HUES6 (cell line): ENCODE measurements at regions not wholly inside any gene's neighbourhood (a gene's known extent, or its start where the extent isn't known, plus 50 kb on each side); places are given as distances from the start of the nearest gene placed in this dataset.

Experiments
- H3K27ac ChIP-seq: 2 replicates; pipeline ENCODE4 v1.7.0; 2013; ENCODE audit warnings: low read depth, mild to moderate bottlenecking, low read length, inconsistent platforms
- H3K27me3 ChIP-seq: 2 replicates; pipeline ENCODE4 v1.6.1; 2013; ENCODE audit warnings: low read length; ENCODE audit not compliant: control insufficient read depth, insufficient read depth
- H3K36me3 ChIP-seq: 2 replicates; pipeline ENCODE4 v1.6.1; 2013; ENCODE audit warnings: low read length; ENCODE audit not compliant: control insufficient read depth, insufficient read depth
- H3K4me1 ChIP-seq: 2 replicates; pipeline ENCODE4 v1.6.1; 2013; ENCODE audit warnings: low read length; ENCODE audit not compliant: control insufficient read depth, insufficient read depth
- H3K4me3 ChIP-seq: 2 replicates; pipeline ENCODE4 v1.5.1; 2013; ENCODE audit warnings: low read depth, low read length
- H3K9ac ChIP-seq: one replicate; pipeline ENCODE4 v1.6.1; 2013; ENCODE audit warnings: mild to moderate bottlenecking, low read length
- H3K9me3 ChIP-seq: 2 replicates; pipeline ENCODE4 v1.6.1; 2013; ENCODE audit warnings: low read depth, low read length; ENCODE audit not compliant: control insufficient read depth, insufficient read depth

DNA sequence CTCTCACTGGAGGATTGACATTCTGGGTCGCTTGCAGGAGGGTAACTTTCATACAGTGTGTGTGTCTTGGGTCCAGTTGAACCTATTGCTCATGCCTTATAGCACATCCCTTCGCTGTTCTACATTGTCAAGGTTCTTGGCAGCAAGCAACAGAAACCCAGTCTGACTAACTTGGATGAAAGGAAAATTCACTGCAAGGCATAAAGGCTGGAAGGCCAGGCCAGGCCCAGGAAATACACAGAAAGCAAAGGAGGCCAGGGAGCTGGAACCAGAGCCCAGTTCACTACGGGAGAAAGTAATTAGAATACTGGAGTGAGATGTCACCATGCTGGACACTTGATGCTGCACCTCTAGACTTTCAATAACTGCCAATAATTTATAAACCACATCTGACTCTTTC lies 353.8 kb upstream of the GATB start:
- H3K9me3 ChIP-seq: no peaks in the 10 kb centered on the region
- no peaks in the 10 kb centered on the region for H3K36me3 ChIP-seq
- no peak overlapping the region for H3K9ac ChIP-seq
- H3K27ac ChIP-seq: no peak overlapping the region
- H3K4me1 ChIP-seq: no peaks in the 10 kb centered on the region
- no peak overlapping the region for H3K4me3 ChIP-seq
- peaks cover 5% of the 10 kb centered on the region; the same call in 1 of the 2 replicates for H3K27me3 ChIP-seq

DNA sequence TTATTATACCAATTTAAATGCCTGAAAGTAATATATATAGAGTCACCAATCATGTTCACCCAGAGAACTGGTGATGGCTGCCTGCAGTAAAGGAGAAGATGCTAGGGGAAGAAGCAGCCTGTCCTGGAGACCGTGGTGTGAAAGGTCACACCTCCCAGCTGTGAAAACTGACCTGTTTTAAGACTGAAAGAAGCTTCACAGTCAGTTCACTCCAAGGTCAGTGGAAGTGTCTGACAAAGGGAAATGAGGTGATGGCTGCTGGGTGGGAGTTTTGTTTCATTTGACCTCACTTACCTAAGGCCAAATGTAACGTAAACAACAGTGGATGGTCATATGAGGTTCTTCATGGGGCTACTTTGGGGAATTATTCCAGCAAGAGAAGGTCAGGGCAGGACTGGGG lies 352.1 kb upstream of the GATB start:
- Histone ChIP-seq H3K9ac (no peak overlapping the region), H3K4me1 (no peaks in the 10 kb centered on the region), H3K4me3 (no peak overlapping the region), H3K27me3 (peaks cover 5% of the 10 kb centered on the region; the same call in 1 of the 2 replicates), H3K27ac (no peak overlapping the region), H3K36me3 (no peaks in the 10 kb centered on the region), H3K9me3 (no peaks in the 10 kb centered on the region)

DNA sequence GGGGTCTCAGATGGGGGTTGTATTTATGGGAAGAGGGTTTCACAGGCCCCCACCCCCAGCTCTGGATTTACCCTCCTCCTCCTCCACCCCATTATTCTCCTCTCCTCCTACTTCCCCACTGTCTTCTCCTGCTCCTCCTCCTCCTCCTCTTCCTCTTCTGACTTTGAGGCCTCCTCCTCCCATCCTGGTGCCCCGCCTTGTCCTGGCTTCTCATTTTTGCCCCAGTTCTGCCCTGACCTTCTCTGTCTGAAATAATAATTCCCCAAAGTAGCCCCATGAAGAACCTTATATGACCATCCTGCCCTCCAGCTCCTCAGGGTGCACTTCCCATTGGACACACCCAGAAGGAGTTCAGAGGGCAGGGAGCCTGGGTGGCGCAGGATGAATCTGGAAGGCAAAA lies 351.4 kb upstream of the GATB start:
- Histone ChIP-seq H3K27ac (no peak overlapping the region), H3K4me1 (no peaks in the 10 kb centered on the region), H3K9ac (no peak overlapping the region), H3K9me3 (no peaks in the 10 kb centered on the region), H3K27me3 (no peaks in the 10 kb centered on the region; the same call in 1 of the 2 replicates), H3K36me3 (no peaks in the 10 kb centered on the region), H3K4me3 (no peak overlapping the region)

DNA sequence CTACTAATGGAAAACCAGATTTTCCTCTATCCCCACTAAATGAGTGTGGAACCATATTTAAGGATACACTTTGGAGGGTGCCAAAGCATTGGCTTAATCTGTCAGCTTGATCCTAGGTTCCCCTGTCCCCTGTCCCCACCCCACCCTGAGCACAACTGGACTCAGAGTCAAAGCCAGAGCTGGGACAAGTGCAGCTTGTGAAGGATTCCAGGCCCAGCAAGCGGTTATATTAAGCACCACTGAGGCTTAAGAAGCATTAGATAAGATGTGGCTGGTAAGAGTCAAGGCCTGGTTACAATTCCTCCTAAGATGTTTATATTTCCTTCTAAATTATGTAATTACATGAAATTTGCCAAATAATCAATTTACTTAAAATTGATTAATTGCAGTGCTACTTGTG lies 350.0 kb upstream of the GATB start:
- Histone ChIP-seq H3K4me1 (peaks cover 5% of the 10 kb centered on the region; the same call in 1 of the 2 replicates), H3K27me3 (no peaks in the 10 kb centered on the region; the same call in 1 of the 2 replicates), H3K4me3 (no peak overlapping the region)

DNA sequence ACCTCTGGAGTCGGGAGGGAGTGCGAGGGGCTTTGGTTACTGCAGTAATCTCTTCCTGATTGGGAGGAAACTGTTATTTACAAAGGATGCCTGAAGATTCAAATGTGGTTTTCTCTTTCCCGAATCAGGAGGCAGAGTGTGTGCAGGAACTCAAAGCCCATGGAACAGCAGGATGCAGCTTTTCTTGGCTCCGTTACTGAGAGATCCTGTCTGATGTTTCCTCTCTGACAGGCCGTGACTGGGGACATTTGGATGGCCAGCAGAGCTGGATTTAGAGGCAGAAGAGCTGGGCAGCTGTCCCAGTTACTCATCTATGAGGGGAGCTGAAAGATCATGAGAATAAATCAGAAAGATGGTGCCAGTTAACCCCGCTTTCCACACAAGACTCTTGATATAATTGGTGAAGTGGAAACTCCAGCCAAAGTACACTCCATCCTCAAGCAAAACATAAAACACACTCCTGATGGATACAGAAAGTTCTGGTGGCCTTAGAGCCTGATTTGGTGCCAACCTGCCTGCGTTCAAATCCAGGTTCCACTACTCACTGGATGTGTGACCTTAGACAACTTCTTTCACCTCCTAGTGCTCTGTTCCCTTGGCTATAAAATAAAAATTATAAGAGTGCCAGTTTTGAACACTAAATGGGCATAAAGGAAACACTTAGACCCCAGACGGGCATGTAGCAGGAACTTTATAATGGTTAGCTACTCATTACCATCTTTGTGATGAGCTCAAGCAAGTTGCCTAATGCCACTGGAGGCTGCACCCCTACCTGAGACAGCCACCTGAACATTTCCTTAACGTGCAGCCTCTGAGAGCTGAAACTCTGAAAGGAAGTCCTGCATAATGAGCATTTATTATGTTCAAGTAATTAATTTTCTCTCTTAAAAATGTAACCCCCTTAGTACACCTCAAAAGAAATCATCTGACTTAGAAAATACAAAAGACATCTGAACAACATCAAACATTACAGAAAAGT lies 349.0 kb upstream of the GATB start:
- H3K27ac ChIP-seq: no peak overlapping the region
- no peak overlapping the region for H3K4me3 ChIP-seq
- no peaks in the 10 kb centered on the region for H3K36me3 ChIP-seq
- no peaks in the 10 kb centered on the region for H3K9me3 ChIP-seq
- peaks cover 5% of the 10 kb centered on the region; the same call in 1 of the 2 replicates for H3K4me1 ChIP-seq
- H3K27me3 ChIP-seq: no peaks in the 10 kb centered on the region
- no peak overlapping the region for H3K9ac ChIP-seq

More for the DNA sequence above, 350.0 kb upstream of the GATB start:
- no peak overlapping the region for H3K9ac ChIP-seq
- no peak overlapping the region for H3K27ac ChIP-seq
- H3K9me3 ChIP-seq: no peaks in the 10 kb centered on the region
- no peaks in the 10 kb centered on the region for H3K36me3 ChIP-seq

DNA sequence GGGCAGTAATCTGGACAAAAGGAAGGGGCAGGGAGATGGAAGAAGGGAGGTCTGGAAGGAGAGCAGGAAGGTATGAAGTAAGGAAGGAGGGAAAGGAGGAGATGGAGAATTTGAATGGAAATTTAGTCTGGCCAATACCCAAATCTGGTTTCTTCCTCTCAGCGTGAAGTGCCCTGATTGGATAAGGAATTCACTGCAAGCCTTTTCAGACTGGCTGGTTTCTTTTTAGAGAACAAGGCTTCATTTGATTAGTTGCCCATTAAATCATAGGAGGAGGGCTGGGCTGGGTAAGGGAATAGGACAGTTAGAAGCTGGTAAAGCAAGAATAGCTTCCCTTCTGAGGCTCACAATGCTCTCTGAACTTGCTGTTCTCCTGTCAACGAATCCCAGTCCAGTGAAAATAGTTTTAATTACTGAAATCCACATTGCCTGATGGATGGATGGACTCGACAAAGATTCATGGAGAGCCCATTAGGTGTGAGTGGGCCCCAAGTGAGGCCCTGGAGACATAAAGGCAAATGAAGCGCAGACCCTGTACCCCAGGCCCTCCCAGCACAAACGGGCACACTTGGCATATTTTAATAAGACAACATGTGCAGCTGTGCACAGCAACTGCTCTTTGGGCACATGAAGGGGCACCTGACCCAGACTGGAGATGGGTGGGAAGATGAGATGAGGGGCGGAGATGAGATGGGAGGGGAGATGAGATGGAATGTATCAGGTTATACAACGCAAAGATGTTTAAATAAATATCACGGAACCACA lies 347.1 kb upstream of the GATB start:
- Histone ChIP-seq H3K27me3 (no peaks in the 10 kb centered on the region), H3K36me3 (no peaks in the 10 kb centered on the region), H3K4me1 (peaks cover 5% of the 10 kb centered on the region; the same call in 1 of the 2 replicates), H3K9ac (no peak overlapping the region), H3K4me3 (no peak overlapping the region), H3K27ac (no peak overlapping the region), H3K9me3 (no peaks in the 10 kb centered on the region)

DNA sequence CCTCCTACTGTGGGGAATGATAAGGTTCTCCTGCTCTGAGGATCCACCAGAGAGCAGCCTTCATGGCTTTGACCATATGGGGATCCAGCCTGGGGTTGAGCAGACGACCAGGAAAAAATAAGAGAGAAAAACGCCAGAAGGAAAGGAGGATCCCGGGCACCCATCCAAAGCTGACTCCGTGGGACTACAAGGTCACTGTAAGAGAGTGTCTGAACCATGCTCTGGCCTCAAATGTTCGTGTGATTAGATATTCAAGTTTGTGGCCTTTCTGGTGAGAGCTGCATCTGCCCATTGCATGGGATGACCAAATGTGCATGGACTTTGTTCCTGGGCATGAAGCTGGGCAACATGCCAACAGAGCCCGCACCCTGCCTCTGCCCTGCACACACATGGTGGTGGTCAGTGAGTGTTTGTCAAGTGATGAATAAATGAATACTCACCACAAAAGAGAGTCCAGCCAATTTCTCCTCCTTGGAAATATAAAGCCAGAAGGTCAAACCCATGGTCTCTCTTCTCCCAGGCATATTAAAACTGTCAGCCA lies 346.0 kb upstream of the GATB start:
- Histone ChIP-seq H3K4me1 (peaks cover 13% of the 10 kb centered on the region; the same call in 1 of the 2 replicates), H3K36me3 (no peaks in the 10 kb centered on the region), H3K9me3 (no peaks in the 10 kb centered on the region), H3K4me3 (no peak overlapping the region), H3K27ac (no peak overlapping the region), H3K27me3 (no peaks in the 10 kb centered on the region), H3K9ac (no peak overlapping the region)

DNA sequence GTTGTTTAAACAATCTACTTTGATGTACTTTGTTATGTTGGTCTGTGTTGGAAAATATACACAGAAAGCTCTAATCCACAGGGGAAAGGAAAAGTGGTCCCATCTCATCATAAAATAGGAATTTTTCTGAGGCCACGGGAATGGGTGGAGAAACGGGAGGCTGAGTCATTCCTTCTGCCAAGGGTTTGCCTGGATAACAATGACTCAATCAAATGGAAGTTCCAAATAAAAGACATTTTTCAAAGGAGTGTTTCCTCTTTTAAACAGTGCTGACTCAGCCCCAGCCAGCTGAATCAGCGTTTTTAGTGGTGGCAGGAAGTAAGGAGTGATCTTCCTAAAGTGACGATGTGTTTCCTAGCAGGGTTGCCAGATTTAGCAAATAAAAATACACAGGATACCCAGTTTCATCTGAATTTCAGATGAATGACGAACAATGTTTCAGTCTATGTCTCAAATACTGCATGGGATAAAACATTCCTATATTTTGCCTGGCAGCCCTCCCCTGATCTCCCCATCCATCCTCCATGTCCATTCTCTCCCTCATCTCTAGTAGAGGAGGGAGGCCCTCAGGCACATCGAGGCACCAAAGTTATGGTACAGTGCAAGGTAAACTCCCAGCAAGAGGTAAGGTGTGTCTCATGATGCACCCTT lies 345.4 kb upstream of the GATB start:
- Histone ChIP-seq H3K27ac (no peak overlapping the region), H3K4me1 (peaks cover 13% of the 10 kb centered on the region; the same call in 1 of the 2 replicates)

DNA sequence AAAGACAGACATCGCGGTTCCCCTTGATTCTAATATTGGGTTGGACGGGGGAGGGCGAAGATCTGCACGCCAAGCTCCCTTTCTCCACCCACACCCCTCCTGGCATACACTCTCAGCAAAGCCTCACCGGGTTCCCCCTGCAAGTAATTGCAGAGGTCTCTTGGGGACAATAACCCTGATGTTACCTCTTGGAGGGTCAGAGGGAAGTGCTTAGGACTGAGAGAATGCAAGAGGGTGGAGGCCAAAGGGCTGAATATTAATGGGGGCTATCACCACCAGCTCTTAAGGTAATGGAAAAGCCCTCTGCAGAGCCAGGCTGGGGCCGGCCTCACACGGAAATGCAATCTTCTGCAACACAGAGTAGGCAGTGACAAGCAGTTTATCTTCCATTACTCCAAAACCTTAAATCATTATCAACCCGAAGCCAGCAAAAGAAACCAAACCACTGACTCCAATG lies 344.1 kb upstream of the GATB start:
- Histone ChIP-seq H3K27me3 (no peaks in the 10 kb centered on the region), H3K27ac (no peak overlapping the region), H3K4me3 (no peak overlapping the region), H3K36me3 (no peaks in the 10 kb centered on the region), H3K4me1 (peaks cover 13% of the 10 kb centered on the region; the same call in 1 of the 2 replicates), H3K9me3 (no peaks in the 10 kb centered on the region), H3K9ac (no peak overlapping the region)

More for the DNA sequence above, 345.4 kb upstream of the GATB start:
- Histone ChIP-seq H3K27me3 (no peaks in the 10 kb centered on the region), H3K9ac (no peak overlapping the region), H3K36me3 (no peaks in the 10 kb centered on the region), H3K4me3 (no peak overlapping the region), H3K9me3 (no peaks in the 10 kb centered on the region)

DNA sequence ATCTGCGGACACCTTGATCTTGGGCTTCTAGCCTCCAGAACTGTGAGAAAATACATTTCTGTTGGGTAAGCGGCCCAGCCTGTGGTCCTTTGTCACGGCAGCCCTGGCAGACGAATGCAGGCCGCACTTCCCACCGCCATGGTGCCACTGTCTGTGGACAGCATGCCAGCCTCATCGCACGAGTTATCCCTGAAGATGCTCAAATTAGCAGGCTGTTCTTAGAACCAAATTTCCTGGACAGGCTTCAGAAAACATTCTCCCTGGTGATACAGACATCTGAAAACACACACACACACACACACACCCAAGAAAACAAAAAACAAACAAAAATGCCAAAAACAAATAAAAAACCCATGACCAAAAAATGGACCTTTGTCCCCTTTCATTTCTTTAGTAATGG lies 343.5 kb upstream of the GATB start:
- Histone ChIP-seq H3K9ac (no peak overlapping the region), H3K4me3 (no peak overlapping the region), H3K36me3 (no peaks in the 10 kb centered on the region), H3K27ac (no peak overlapping the region), H3K27me3 (no peaks in the 10 kb centered on the region), H3K4me1 (peaks cover 13% of the 10 kb centered on the region; the same call in 1 of the 2 replicates), H3K9me3 (no peaks in the 10 kb centered on the region)
